ENCODE measurements at regions not wholly inside any gene's neighbourhood (a gene's known extent, or its start where the extent isn't known, plus 50 kb on each side); places are given as distances from the start of the nearest gene placed in this dataset.
"Not testable (repeated sequence)": the region's sequence is repeated elsewhere in the genome, so short reads cannot be mapped to it uniquely, and the experiment has no call there.

GRCh38 chr18:57891707-57892391, 88.7 kb upstream of the ATP8B1 start:
- Mint-ChIP-seq H3K4me3 (no peak overlapping the region), H3K9me3 (peaks cover 4% of the 10 kb centered on the region), H3K27ac (no peak overlapping the region), H3K27me3 (peaks cover 9% of the 10 kb centered on the region), H3K4me1 (no peaks in the 10 kb centered on the region), H3K36me3 (ENCODE audit: low read depth) (no peaks in the 10 kb centered on the region)
- ATAC-seq (replicated peaks): no peak

GRCh38 chr18:57890266-57890665, 87.2 kb upstream of the ATP8B1 start:
- no peak overlapping the region for H3K27ac Mint-ChIP-seq
- peaks cover 4% of the 10 kb centered on the region for H3K9me3 Mint-ChIP-seq
- no peaks in the 10 kb centered on the region for H3K36me3 Mint-ChIP-seq (ENCODE audit: low read depth)
- peaks cover 9% of the 10 kb centered on the region for H3K27me3 Mint-ChIP-seq
- H3K4me3 Mint-ChIP-seq: no peak overlapping the region
- no peak for ATAC-seq (replicated peaks)
- H3K4me1 Mint-ChIP-seq: no peaks in the 10 kb centered on the region

GRCh38 chr18:57889841-57890240, 86.7 kb upstream of the ATP8B1 start:
- H3K27me3 Mint-ChIP-seq: peaks cover 9% of the 10 kb centered on the region
- no peaks in the 10 kb centered on the region for H3K4me1 Mint-ChIP-seq
- H3K27ac Mint-ChIP-seq: no peak overlapping the region
- H3K4me3 Mint-ChIP-seq: no peak overlapping the region
- peaks cover 4% of the 10 kb centered on the region for H3K9me3 Mint-ChIP-seq
- H3K36me3 Mint-ChIP-seq (ENCODE audit: low read depth): no peaks in the 10 kb centered on the region
- no peak for ATAC-seq (replicated peaks)

- no peaks in the 10 kb centered on the region for H3K36me3 Mint-ChIP-seq (ENCODE audit: low read depth)
- no peak for ATAC-seq (replicated peaks)
- H3K27ac Mint-ChIP-seq: no peak overlapping the region
Measured at GRCh38 chr18:57887543-57888383, 84.6 kb upstream of the ATP8B1 start.

GRCh38 chr18:57885931-57886330, 82.8 kb upstream of the ATP8B1 start:
- Mint-ChIP-seq H3K27ac (no peak overlapping the region), H3K27me3 (peaks cover 10% of the 10 kb centered on the region), H3K4me1 (no peaks in the 10 kb centered on the region), H3K9me3 (no peaks in the 10 kb centered on the region), H3K36me3 (ENCODE audit: low read depth) (no peaks in the 10 kb centered on the region), H3K4me3 (no peak overlapping the region)
- no peak for ATAC-seq (replicated peaks)

More at GRCh38 chr18:57887543-57888383, 84.6 kb upstream of the ATP8B1 start:
- Mint-ChIP-seq H3K4me3 (no peak overlapping the region), H3K27me3 (peaks cover 9% of the 10 kb centered on the region), H3K9me3 (peaks cover 4% of the 10 kb centered on the region), H3K4me1 (no peaks in the 10 kb centered on the region)

- peaks cover 4% of the 10 kb centered on the region for H3K27me3 Mint-ChIP-seq
- no peak for ATAC-seq (replicated peaks)
- no peaks in the 10 kb centered on the region for H3K9me3 Mint-ChIP-seq
- no peaks in the 10 kb centered on the region for H3K36me3 Mint-ChIP-seq (ENCODE audit: low read depth)
- no peak overlapping the region for H3K27ac Mint-ChIP-seq
- H3K4me3 Mint-ChIP-seq: no peak overlapping the region
- no peaks in the 10 kb centered on the region for H3K4me1 Mint-ChIP-seq
Measured at GRCh38 chr18:57882465-57882864, 79.3 kb upstream of the ATP8B1 start.

GRCh38 chr18:57881818-57882413, 78.8 kb upstream of the ATP8B1 start:
- Mint-ChIP-seq H3K36me3 (ENCODE audit: low read depth) (no peaks in the 10 kb centered on the region), H3K4me1 (no peaks in the 10 kb centered on the region), H3K4me3 (no peak overlapping the region), H3K27me3 (peaks cover 4% of the 10 kb centered on the region), H3K9me3 (no peaks in the 10 kb centered on the region), H3K27ac (no peak overlapping the region)
- ATAC-seq (replicated peaks): peak; percentile 74

- H3K27me3 Mint-ChIP-seq; H3K27ac Mint-ChIP-seq; ATAC-seq (replicated peaks); H3K4me3 Mint-ChIP-seq; H3K9me3 Mint-ChIP-seq; H3K4me1 Mint-ChIP-seq; H3K36me3 Mint-ChIP-seq (ENCODE audit: low read depth): not testable (repeated sequence)
Measured at GRCh38 chr18:57879924-57880323, 76.8 kb upstream of the ATP8B1 start.

- Mint-ChIP-seq H3K36me3 (ENCODE audit: low read depth) (no peaks in the 10 kb centered on the region), H3K27me3 (peaks cover 16% of the 10 kb centered on the region), H3K4me3 (no peak overlapping the region), H3K4me1 (no peaks in the 10 kb centered on the region), H3K27ac (no peak overlapping the region), H3K9me3 (peaks cover 13% of the 10 kb centered on the region)
- no peak for ATAC-seq (replicated peaks)
Measured at GRCh38 chr18:57869221-57869620, 66.1 kb upstream of the ATP8B1 start.

GRCh38 chr18:57866355-57866754, 63.2 kb upstream of the ATP8B1 start:
- Mint-ChIP-seq H3K36me3 (ENCODE audit: low read depth) (no peaks in the 10 kb centered on the region), H3K27me3 (peaks cover 24% of the 10 kb centered on the region), H3K9me3 (peaks cover under 1% of the 10 kb centered on the region), H3K27ac (no peak overlapping the region), H3K4me1 (no peaks in the 10 kb centered on the region), H3K4me3 (no peak overlapping the region)
- no peak for ATAC-seq (replicated peaks)

- Mint-ChIP-seq H3K36me3 (ENCODE audit: low read depth) (no peaks in the 10 kb centered on the region), H3K9me3 (no peaks in the 10 kb centered on the region), H3K27ac (no peak overlapping the region), H3K27me3 (peaks cover 24% of the 10 kb centered on the region), H3K4me3 (no peak overlapping the region), H3K4me1 (no peaks in the 10 kb centered on the region)
- no peak for ATAC-seq (replicated peaks)
Measured at GRCh38 chr18:57864615-57865121, 61.6 kb upstream of the ATP8B1 start.

- peaks cover 21% of the 10 kb centered on the region for H3K27me3 Mint-ChIP-seq
- H3K9me3 Mint-ChIP-seq: no peaks in the 10 kb centered on the region
- ATAC-seq (replicated peaks): peak; percentile 65
- H3K36me3 Mint-ChIP-seq (ENCODE audit: low read depth): no peaks in the 10 kb centered on the region
- H3K4me3 Mint-ChIP-seq: no peak overlapping the region
- H3K27ac Mint-ChIP-seq: no peak overlapping the region
- no peaks in the 10 kb centered on the region for H3K4me1 Mint-ChIP-seq
Measured at GRCh38 chr18:57863706-57864105, 60.6 kb upstream of the ATP8B1 start.

- peak; percentile 54 for ATAC-seq (replicated peaks)
Measured at GRCh38 chr18:57859314-57859713, 56.2 kb upstream of the ATP8B1 start.

GRCh38 chr18:57856557-57857280, 53.6 kb upstream of the ATP8B1 start:
- Mint-ChIP-seq H3K4me3 (no peak overlapping the region), H3K27ac (no peak overlapping the region), H3K4me1 (no peaks in the 10 kb centered on the region), H3K36me3 (ENCODE audit: low read depth) (no peaks in the 10 kb centered on the region), H3K27me3 (no peaks in the 10 kb centered on the region), H3K9me3 (peaks cover 3% of the 10 kb centered on the region)
- no peak for ATAC-seq (replicated peaks)

More at GRCh38 chr18:57859314-57859713, 56.2 kb upstream of the ATP8B1 start:
- Mint-ChIP-seq H3K9me3 (peaks cover 3% of the 10 kb centered on the region), H3K36me3 (ENCODE audit: low read depth) (no peaks in the 10 kb centered on the region), H3K4me3 (no peak overlapping the region), H3K27me3 (peaks cover 8% of the 10 kb centered on the region), H3K27ac (no peak overlapping the region), H3K4me1 (no peaks in the 10 kb centered on the region)
